ENCODE measurements at regions not wholly inside any gene's neighbourhood (a gene's known extent, or its start where the extent isn't known, plus 50 kb on each side); places are given as distances from the start of the nearest gene placed in this dataset.

GRCh38 chrX:76862509-76862908, 435.0 kb downstream of the MAGEE1 start:
- DNase-seq (ENCODE audit: low read depth), result no peak
- TF ChIP-seq CTCF (IDR thresholded peaks at IDR 0.05; ENCODE audit: insufficient read depth, low read length), result no peak
- H3K4me3 ChIP-seq (ENCODE audit: low read depth, low read length), result no peak overlapping the region

GRCh38 chrX:76893930-76894329, 466.4 kb downstream of the MAGEE1 start:
- DNase-seq (ENCODE audit: low read depth), result peak; percentile 20
- TF ChIP-seq CTCF (IDR thresholded peaks at IDR 0.05; ENCODE audit: insufficient read depth, low read length), result no peak
- no peak overlapping the region for H3K4me3 ChIP-seq (ENCODE audit: low read depth, low read length)

- no peak for TF ChIP-seq CTCF (IDR thresholded peaks at IDR 0.05; ENCODE audit: insufficient read depth, low read length)
- DNase-seq (ENCODE audit: low read depth), result no peak
- no peak overlapping the region for H3K4me3 ChIP-seq (ENCODE audit: low read depth, low read length)
These were observed 488.3 kb downstream of the MAGEE1 start for GRCh38 chrX:76915836-76916235.

GRCh38 chrX:76918033-76918432, 490.5 kb downstream of the MAGEE1 start:
- no peak for DNase-seq (ENCODE audit: low read depth)
- no peak overlapping the region for H3K4me3 ChIP-seq (ENCODE audit: low read depth, low read length)
- no peak for TF ChIP-seq CTCF (IDR thresholded peaks at IDR 0.05; ENCODE audit: insufficient read depth, low read length)

- no peak for TF ChIP-seq CTCF (IDR thresholded peaks at IDR 0.05; ENCODE audit: insufficient read depth, low read length)
- no peak for DNase-seq (ENCODE audit: low read depth)
- H3K4me3 ChIP-seq (ENCODE audit: low read depth, low read length), result no peak overlapping the region
These were observed 492.3 kb downstream of the MAGEE1 start for GRCh38 chrX:76919761-76920160.

GRCh38 chrX:76920607-76921006, 493.1 kb downstream of the MAGEE1 start:
- no peak for DNase-seq (ENCODE audit: low read depth)
- H3K4me3 ChIP-seq (ENCODE audit: low read depth, low read length), result no peak overlapping the region

More at GRCh38 chrX:76920607-76921006, 493.1 kb downstream of the MAGEE1 start:
- TF ChIP-seq CTCF (IDR thresholded peaks at IDR 0.05; ENCODE audit: insufficient read depth, low read length), result no peak
